ENCODE measurements at regions not wholly inside any gene's neighbourhood (a gene's known extent, or its start where the extent isn't known, plus 50 kb on each side); places are given as distances from the start of the nearest gene placed in this dataset.

DNA sequence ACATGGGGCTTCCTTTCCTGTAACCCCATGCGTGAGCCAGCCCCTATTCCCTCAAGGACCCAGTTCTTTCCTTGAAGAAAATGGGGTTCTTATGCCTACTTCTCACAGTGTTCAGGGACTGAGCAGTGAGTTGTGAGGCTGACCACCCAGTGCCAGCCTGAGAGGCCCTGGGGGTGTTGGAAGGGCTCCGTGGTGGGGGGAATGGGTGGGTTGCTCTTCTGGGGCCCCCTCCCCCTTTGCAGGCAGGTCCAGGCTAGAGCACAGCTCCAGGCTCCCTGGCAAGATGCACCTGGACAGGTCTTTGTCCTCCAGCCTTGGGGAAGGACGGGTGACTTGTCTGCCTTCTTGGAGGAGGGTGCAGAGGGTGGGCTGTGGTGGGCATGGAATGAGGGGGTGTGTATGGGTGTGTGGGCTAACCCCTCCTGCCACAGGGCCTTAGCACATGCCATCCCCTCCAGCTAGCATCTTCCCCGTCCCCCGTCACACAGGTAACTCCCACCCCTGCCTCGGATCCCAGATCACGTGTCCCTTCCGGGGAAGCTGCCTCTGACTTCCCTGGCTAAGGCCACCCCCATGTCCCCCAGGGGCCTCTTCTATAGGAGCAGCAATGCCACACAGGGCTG, 64.6 kb downstream of the MYEOV start:
- H3K4me3 ChIP-seq (ENCODE audit: low read depth, low read length) = no peak overlapping the region
- CTCF ChIA-PET = no interaction called here
- TF ChIP-seq, protein P1, sequence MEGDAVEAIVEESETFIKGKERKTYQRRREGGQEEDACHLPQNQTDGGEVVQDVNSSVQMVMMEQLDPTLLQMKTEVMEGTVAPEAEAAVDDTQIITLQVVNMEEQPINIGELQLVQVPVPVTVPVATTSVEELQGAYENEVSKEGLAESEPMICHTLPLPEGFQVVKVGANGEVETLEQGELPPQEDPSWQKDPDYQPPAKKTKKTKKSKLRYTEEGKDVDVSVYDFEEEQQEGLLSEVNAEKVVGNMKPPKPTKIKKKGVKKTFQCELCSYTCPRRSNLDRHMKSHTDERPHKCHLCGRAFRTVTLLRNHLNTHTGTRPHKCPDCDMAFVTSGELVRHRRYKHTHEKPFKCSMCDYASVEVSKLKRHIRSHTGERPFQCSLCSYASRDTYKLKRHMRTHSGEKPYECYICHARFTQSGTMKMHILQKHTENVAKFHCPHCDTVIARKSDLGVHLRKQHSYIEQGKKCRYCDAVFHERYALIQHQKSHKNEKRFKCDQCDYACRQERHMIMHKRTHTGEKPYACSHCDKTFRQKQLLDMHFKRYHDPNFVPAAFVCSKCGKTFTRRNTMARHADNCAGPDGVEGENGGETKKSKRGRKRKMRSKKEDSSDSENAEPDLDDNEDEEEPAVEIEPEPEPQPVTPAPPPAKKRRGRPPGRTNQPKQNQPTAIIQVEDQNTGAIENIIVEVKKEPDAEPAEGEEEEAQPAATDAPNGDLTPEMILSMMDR (IDR thresholded peaks at IDR 0.05; ENCODE audit: insufficient read depth in 1 of 2, low read depth in 1 of 2, low read length in 1 of 2, severe bottlenecking in 1 of 2, unreplicated experiment in 1 of 2) = no peak
- no peak overlapping the region for H3K4me3 Mint-ChIP-seq (ENCODE audit: unreplicated experiment)
- POLR2A ChIA-PET = no interaction called here
- H3K27me3 ChIP-seq (replicated peaks; ENCODE audit: control insufficient read depth, insufficient read depth, low read length) = no peaks in the 10 kb centered on the region
- intact Hi-C loops (cut with micrococcal nuclease; ENCODE audit: unreplicated experiment) = no loop called here
- H3K9me3 ChIP-seq = peaks cover 12% of the 10 kb centered on the region
- peaks cover 7% of the 10 kb centered on the region for H3K4me1 Mint-ChIP-seq (ENCODE audit: low read depth, unreplicated experiment)
- DNase-seq = no peak
- H3K4me1 ChIP-seq = peaks cover 17% of the 10 kb centered on the region
- H3K36me3 Mint-ChIP-seq (ENCODE audit: insufficient read depth, unreplicated experiment) = no peaks in the 10 kb centered on the region
- no peaks in the 10 kb centered on the region for H3K36me3 ChIP-seq (ENCODE audit: control insufficient read depth, insufficient read depth, low read length)
- no peaks in the 10 kb centered on the region for H3K27me3 Mint-ChIP-seq (ENCODE audit: insufficient read depth, unreplicated experiment)
- no peaks in the 10 kb centered on the region for H3K9me3 Mint-ChIP-seq (ENCODE audit: unreplicated experiment)
- BruUV-seq (replicated peaks) = no TSS peak
- no peak overlapping the region for H3K27ac Mint-ChIP-seq (ENCODE audit: unreplicated experiment)

DNA sequence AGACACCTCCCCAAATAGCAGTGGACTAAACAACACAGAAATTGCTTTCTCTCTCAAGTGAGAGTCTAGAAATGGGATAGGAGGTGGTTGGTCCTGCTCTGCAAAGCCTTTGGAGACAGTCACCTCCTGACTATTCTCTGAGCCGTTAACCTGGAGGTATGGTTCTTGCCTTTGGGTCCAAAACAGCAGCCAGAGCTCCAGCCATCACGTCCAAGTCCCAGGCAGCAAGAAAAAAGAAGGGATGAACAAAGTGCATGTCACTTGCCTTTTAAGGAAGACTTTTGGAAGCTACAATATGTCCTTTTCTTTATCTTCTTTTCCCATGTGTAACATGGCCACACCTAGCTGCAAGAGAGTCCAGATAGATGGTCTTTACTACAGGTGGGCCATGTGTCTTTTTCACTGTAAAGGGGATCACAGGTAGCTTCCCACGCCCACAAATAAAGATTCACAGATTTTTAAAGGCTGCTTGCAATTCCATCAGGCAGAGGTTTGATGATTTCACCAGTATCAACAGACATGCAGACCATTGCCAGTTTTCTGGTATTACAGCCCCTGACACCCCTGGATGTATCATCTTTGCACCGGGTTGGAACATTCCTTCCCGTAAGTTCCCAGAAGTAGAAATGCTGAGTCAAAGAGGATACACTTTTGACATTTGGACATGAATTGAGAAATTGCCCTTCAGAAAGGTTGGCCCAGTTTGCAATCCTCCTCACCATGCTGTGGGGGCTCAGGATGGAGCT, 66.0 kb downstream of the MYEOV start:
- Histone ChIP-seq H3K36me3 (ENCODE audit: control insufficient read depth, insufficient read depth, low read length) (no peaks in the 10 kb centered on the region), H3K27me3 (replicated peaks; ENCODE audit: control insufficient read depth, insufficient read depth, low read length) (no peaks in the 10 kb centered on the region), H3K4me1 (peaks cover 14% of the 10 kb centered on the region), H3K9me3 (peaks cover 12% of the 10 kb centered on the region), H3K4me3 (ENCODE audit: low read depth, low read length) (no peak overlapping the region)
- intact Hi-C loops (cut with micrococcal nuclease; ENCODE audit: unreplicated experiment) = no loop called here
- H3K27ac Mint-ChIP-seq (ENCODE audit: unreplicated experiment) = no peak overlapping the region
- BruUV-seq (replicated peaks) = no TSS peak
- H3K4me1 Mint-ChIP-seq (ENCODE audit: low read depth, unreplicated experiment) = peaks cover 7% of the 10 kb centered on the region
- ChIA-PET CTCF (no interaction called here), POLR2A (no interaction called here)
- no peak for DNase-seq
- no peak overlapping the region for H3K4me3 Mint-ChIP-seq (ENCODE audit: unreplicated experiment)
- no peaks in the 10 kb centered on the region for H3K9me3 Mint-ChIP-seq (ENCODE audit: unreplicated experiment)
- no peaks in the 10 kb centered on the region for H3K36me3 Mint-ChIP-seq (ENCODE audit: insufficient read depth, unreplicated experiment)
- H3K27me3 Mint-ChIP-seq (ENCODE audit: insufficient read depth, unreplicated experiment) = no peaks in the 10 kb centered on the region
- TF ChIP-seq, protein P1 (IDR thresholded peaks at IDR 0.05; ENCODE audit: insufficient read depth in 1 of 2, low read depth in 1 of 2, low read length in 1 of 2, severe bottlenecking in 1 of 2, unreplicated experiment in 1 of 2) = no peak

DNA sequence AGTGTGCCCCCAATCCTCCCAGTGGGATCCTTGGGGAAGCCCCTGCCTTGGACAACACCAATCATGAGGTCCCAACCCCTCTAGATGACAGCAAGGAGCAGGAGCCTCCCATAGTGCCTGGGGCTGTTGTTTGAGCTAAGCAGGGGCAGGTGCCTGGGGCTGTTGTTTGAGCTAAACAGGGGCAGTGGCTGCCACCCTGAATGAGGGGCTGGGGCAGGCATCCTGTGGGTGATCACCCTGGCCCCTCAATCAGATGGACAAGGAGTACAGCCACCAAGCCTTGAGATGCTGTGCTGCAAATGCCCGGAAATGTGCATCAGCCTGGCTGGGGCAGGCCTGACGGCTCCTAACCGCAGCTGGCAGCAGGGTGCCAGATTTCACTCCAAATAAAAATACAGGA, 66.7 kb downstream of the MYEOV start:
- H3K4me1 Mint-ChIP-seq (ENCODE audit: low read depth, unreplicated experiment) = peaks cover 7% of the 10 kb centered on the region
- no TSS peak for BruUV-seq (replicated peaks)
- no peaks in the 10 kb centered on the region for H3K36me3 Mint-ChIP-seq (ENCODE audit: insufficient read depth, unreplicated experiment)
- ChIA-PET POLR2A (no interaction called here), CTCF (interaction anchor here (1.2 kb wide), 1 partner anchor 229 kb away, joined by 3 read pairs; no protein-coding TSS in a partner anchor)
- no peak for DNase-seq
- Histone ChIP-seq H3K9me3 (peaks cover 12% of the 10 kb centered on the region), H3K36me3 (ENCODE audit: control insufficient read depth, insufficient read depth, low read length) (no peaks in the 10 kb centered on the region), H3K4me1 (peaks cover 14% of the 10 kb centered on the region), H3K27me3 (replicated peaks; ENCODE audit: control insufficient read depth, insufficient read depth, low read length) (no peaks in the 10 kb centered on the region), H3K4me3 (ENCODE audit: low read depth, low read length) (no peak overlapping the region)
- no peak overlapping the region for H3K4me3 Mint-ChIP-seq (ENCODE audit: unreplicated experiment)
- no peaks in the 10 kb centered on the region for H3K9me3 Mint-ChIP-seq (ENCODE audit: unreplicated experiment)
- intact Hi-C loops (cut with micrococcal nuclease; ENCODE audit: unreplicated experiment) = no loop called here
- H3K27me3 Mint-ChIP-seq (ENCODE audit: insufficient read depth, unreplicated experiment) = no peaks in the 10 kb centered on the region
- H3K27ac Mint-ChIP-seq (ENCODE audit: unreplicated experiment) = peak overlapping the region; percentile 16
- TF ChIP-seq, protein P1 (IDR thresholded peaks at IDR 0.05; ENCODE audit: insufficient read depth in 1 of 2, low read depth in 1 of 2, low read length in 1 of 2, severe bottlenecking in 1 of 2, unreplicated experiment in 1 of 2) = no peak

All from Caco-2 (cell line).